ENCODE measurements at regions not wholly inside any gene's neighbourhood (a gene's known extent, or its start where the extent isn't known, plus 50 kb on each side); places are given as distances from the start of the nearest gene placed in this dataset.

- TF ChIP-seq CTCF (IDR thresholded peaks at IDR 0.05) (no peak), POLR2AphosphoS5 (IDR thresholded peaks at IDR 0.05) (no peak), POLR2A (IDR thresholded peaks at IDR 0.05) (no peak)
Measured at GRCh38 chr10:36183726-36184125, 541.6 kb upstream of the FZD8 start.
